Colonic mucosa (tissue), 4 donors: ENCODE measurements at regions not wholly inside any gene's neighbourhood (a gene's known extent, or its start where the extent isn't known, plus 50 kb on each side); places are given as distances from the start of the nearest gene placed in this dataset.
A peak's percentile ranks its signal among the peaks of the same experiment; 100 is the strongest.

Experiments used
- DNase-seq: peaks from one replicate; pipeline ENCODE4 v3.0.0-alpha.2; 2020
- H3K27ac ChIP-seq: fragments of 200-600 bp; one replicate; pipeline ENCODE4 v1.8.0; 2021
- H3K27me3 ChIP-seq: fragments of 200-600 bp; one replicate; pipeline ENCODE4 v1.8.0; 2021
- H3K36me3 ChIP-seq: fragments of 200-600 bp; one replicate; pipeline ENCODE4 v1.8.0; 2021
- H3K4me1 ChIP-seq: fragments of 200-600 bp; one replicate; pipeline ENCODE4 v1.8.0; 2021; ENCODE audit warnings: mild to moderate bottlenecking
- H3K4me3 ChIP-seq: fragments of 200-600 bp; one replicate; pipeline ENCODE4 v1.8.0; 2021
- H3K9ac ChIP-seq, 2 donors: one replicate each; pipeline ENCODE4 v1.7.0; 2013; ENCODE audit warnings: control low read depth in 2 of 2, low read depth in 2 of 2, low read length in 2 of 2
- H3K9me3 ChIP-seq: fragments of 200-600 bp; one replicate; pipeline ENCODE4 v1.8.0; 2021
- CTCF ChIP-seq: fragments of 200-600 bp; IDR thresholded peaks from one replicate; pipeline ENCODE4 v1.8.0; 2022; ENCODE audit warnings: antibody characterized with exemption, mild to moderate bottlenecking
- intact Hi-C: fragments of 100-400 bp; cut with DNase I; formaldehyde crosslinking; loops from one replicate; pipeline ENCODE4 v1.14.1; 2022
- donor health status: healthy.
- donor health status: DM: no; HTN: no; CAD: no.
- donor health status: DM: no; HTN: no; CAD: no.

GRCh38 chr22:26743149-26743548 lies 85.8 kb downstream of the MIAT start:
- no peak overlapping the region for H3K4me3 ChIP-seq
- no peak for DNase-seq
- intact Hi-C loops: no loop called here
- H3K27me3 ChIP-seq: no peaks in the 10 kb centered on the region
- no peak overlapping the region for H3K27ac ChIP-seq
- no peaks in the 10 kb centered on the region for H3K36me3 ChIP-seq
- no peak for TF ChIP-seq CTCF
- H3K9ac ChIP-seq: no peak overlapping the region
- peaks cover 5% of the 10 kb centered on the region for H3K4me1 ChIP-seq
- H3K9me3 ChIP-seq: no peaks in the 10 kb centered on the region

DNA sequence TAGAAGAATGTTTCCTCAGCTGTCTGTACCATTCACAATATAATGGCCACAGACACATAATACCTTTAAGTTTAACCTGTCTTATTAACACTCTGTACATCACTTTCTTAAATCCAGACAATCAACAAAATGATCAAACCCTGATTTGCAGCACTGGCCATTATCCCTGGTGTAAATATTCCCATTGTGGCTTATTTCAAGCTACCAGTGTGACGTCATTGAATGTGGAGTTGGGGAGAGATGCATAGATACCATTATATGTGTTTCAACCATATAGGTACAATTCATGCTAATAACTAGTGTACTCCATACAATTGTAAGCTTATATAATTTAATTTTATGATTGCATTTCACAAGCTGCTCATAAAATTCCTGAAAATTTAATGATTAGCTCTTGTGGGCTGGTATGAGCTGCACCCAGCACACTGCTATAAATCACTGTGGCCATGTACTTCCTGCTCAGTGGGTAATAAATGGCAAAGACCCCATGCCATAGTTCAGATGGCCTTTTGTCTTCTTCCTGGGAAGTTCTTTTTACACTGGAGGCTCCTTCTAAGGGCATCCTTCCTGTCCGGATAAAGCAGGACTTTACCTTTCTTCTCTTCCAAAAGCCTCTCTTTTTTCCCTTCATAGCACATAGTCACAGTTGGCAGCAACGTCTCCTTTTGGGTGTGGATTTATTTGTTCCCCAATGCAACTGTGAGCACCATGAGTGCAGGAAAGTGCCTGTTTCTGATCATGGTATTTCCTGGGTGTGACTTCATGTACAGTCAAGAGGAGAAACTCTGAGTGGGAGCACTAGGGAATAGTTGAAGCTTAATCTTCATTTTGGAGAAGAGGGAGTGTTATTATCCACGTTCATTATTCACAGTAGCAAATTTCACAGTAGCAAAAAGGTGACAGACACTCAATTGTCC lies 87.8 kb downstream of the MIAT start:
- Histone ChIP-seq H3K27me3 (no peaks in the 10 kb centered on the region), H3K27ac (peak overlapping the region; percentile 16), H3K36me3 (no peaks in the 10 kb centered on the region), H3K4me1 (peaks cover 5% of the 10 kb centered on the region), H3K9ac (no peak overlapping the region), H3K9me3 (no peaks in the 10 kb centered on the region), H3K4me3 (no peak overlapping the region)
- intact Hi-C loops: no loop called here
- DNase-seq: no peak
- no peak for TF ChIP-seq CTCF

GRCh38 chr22:26746311-26746710 lies 88.9 kb downstream of the MIAT start:
- DNase-seq: no peak

GRCh38 chr22:26748845-26749244 lies 91.5 kb downstream of the MIAT start:
- no peaks in the 10 kb centered on the region for H3K36me3 ChIP-seq
- TF ChIP-seq CTCF: no peak
- no peak for DNase-seq
- intact Hi-C loops: no loop called here
- no peaks in the 10 kb centered on the region for H3K27me3 ChIP-seq
- H3K27ac ChIP-seq: no peak overlapping the region
- H3K9me3 ChIP-seq: no peaks in the 10 kb centered on the region
- no peak overlapping the region for H3K4me3 ChIP-seq
- peaks cover 5% of the 10 kb centered on the region for H3K4me1 ChIP-seq
- no peak overlapping the region for H3K9ac ChIP-seq

More at GRCh38 chr22:26746311-26746710, 88.9 kb downstream of the MIAT start:
- Histone ChIP-seq H3K27me3 (no peaks in the 10 kb centered on the region), H3K27ac (no peak overlapping the region), H3K4me1 (peaks cover 5% of the 10 kb centered on the region), H3K9me3 (no peaks in the 10 kb centered on the region), H3K4me3 (no peak overlapping the region), H3K9ac (no peak overlapping the region), H3K36me3 (no peaks in the 10 kb centered on the region)
- intact Hi-C loops: no loop called here
- TF ChIP-seq CTCF: no peak

GRCh38 chr22:26751217-26751616 lies 93.8 kb downstream of the MIAT start:
- intact Hi-C loops: loop anchor here (10.0 kb wide), 1 partner anchor 76 kb away; no protein-coding TSS in a partner anchor
- no peak for TF ChIP-seq CTCF
- H3K9ac ChIP-seq: no peak overlapping the region
- no peak for DNase-seq
- no peaks in the 10 kb centered on the region for H3K9me3 ChIP-seq
- no peak overlapping the region for H3K27ac ChIP-seq
- H3K4me3 ChIP-seq: no peak overlapping the region
- no peaks in the 10 kb centered on the region for H3K27me3 ChIP-seq
- no peaks in the 10 kb centered on the region for H3K4me1 ChIP-seq
- no peaks in the 10 kb centered on the region for H3K36me3 ChIP-seq
